Activated CD4-positive, alpha-beta T cell treated with anti-CD3 and anti-CD28 coated beads, Interleukin-2, Interleukin-4, amounts not matched to agents 100 ng/mL and 50 ng/mL, durations not matched to agents 16 hours and 8 hours (primary cell): ENCODE measurements at regions not wholly inside any gene's neighbourhood (a gene's known extent, or its start where the extent isn't known, plus 50 kb on each side); places are given as distances from the start of the nearest gene placed in this dataset.
"Not testable (repeated sequence)": the region's sequence is repeated elsewhere in the genome, so short reads cannot be mapped to it uniquely, and the experiment has no call there.

Source experiments
- DNase-seq: peaks from one replicate; pipeline ENCODE4 v3.0.0-alpha.2; 2020; ENCODE audit warnings: low spot score

- DNase-seq: no peak
Measured at GRCh38 chr5:74500110-74500917, 140.2 kb downstream of the ENC1 start.

GRCh38 chr5:74499256-74500050, 141.1 kb downstream of the ENC1 start:
- no peak for DNase-seq

- no peak for DNase-seq
Measured at GRCh38 chr5:74497706-74498105, 142.8 kb downstream of the ENC1 start.

- no peak for DNase-seq
Measured at GRCh38 chr5:74493411-74493810, 147.1 kb downstream of the ENC1 start.

DNA sequence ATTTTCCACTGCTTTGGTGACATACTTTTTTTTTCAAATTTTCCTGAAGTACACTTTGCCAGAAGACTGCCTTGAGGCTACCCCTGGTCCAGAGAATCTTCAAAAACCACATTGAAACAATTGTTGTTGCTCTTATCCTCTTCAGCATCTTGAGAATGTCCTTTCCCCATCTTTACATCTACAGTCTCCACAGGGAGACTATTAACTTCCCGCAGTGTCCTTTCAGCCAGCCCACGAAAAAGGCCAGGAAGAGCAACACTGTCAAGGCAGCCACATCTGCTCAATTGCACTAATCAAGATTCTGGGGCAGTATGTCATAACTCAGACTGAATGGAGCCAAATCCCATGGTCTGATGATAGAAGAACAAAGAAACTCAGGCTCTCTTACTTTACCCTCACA, 148.3 kb downstream of the ENC1 start:
- DNase-seq: no peak

DNA sequence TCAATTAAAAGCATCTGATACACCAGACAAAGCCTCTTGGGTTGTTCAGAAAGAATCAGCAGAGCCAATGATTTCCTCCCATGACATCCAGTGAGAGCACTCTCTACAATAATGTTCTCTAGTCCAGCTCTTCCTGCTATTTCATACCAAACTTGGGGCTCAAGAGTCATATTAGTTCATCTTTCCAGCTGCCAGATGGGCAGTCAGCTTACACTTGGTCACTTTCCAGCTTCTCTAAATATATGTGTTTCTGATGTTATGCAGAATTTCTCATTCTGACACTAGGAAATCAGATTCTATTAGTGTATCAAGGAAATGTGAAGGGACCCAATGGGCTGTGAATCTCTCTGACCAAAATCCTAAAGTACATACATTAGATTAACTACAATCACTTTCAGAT, 148.9 kb downstream of the ENC1 start:
- no peak for DNase-seq

DNA sequence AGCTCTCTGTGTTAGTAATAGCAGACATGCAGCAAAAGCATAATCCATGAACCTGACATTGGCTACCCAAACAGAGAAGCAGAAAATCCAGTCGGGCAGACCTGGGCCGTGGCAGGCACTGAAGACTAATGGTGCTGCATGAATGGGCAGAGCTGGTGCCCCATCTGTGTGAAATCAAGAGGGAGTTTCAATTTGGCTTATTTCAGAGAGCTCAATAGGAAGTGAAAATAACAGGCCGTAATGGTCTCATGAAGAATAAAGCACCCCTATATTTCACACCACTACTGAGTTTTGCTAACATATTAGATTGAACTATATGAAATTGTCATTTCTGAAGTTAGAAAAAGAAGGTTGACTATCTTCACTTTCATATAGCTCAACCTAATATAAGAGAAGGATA, 149.7 kb downstream of the ENC1 start:
- DNase-seq: no peak

DNA sequence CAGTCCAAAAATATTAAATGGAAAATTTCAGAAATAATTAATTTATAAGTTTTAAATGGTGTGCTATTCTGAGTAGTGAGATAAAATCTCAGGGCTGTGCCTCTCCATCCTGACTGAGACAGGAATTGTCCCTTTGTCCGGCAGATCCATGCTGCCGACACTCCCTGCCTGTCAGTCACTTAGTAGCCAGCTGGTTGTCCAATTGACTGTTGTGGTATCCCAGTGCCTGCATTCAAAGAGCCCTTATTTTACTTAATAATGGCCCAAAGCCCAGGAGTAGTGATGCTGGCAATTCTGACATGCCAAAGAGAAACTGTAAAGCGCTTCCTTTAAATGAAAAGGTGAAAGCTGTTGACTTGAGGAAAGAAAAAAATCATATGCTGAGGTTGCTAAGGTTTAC, 157.5 kb downstream of the ENC1 start:
- no peak for DNase-seq

GRCh38 chr5:74482523-74482922, 158.0 kb downstream of the ENC1 start:
- no peak for DNase-seq

GRCh38 chr5:74481357-74481756, 159.2 kb downstream of the ENC1 start:
- not testable (repeated sequence) for DNase-seq

GRCh38 chr5:74480201-74480600, 160.3 kb downstream of the ENC1 start:
- no peak for DNase-seq

DNA sequence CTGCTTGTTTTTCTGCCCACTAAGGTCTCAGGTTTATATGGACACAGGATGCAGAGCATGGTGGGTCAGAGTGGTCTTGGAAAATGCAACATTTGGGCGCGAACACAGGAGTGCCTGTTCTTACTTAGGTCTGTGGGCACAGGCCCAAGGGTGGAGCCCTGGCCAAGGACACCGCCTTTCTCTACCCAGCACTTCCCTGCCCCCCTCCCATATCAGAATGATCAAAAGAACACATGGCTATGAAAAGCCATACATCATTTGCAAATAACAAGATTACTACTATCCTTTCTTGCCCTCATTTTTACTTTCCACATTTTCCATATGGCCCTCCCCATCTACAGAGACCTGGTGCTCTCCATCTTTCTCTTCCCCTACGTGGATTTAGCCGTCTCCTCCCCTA, 162.2 kb downstream of the ENC1 start:
- no peak for DNase-seq

GRCh38 chr5:74477761-74478160, 162.8 kb downstream of the ENC1 start:
- no peak for DNase-seq

- no peak for DNase-seq
Measured at GRCh38 chr5:74476819-74477453, 163.6 kb downstream of the ENC1 start.

DNA sequence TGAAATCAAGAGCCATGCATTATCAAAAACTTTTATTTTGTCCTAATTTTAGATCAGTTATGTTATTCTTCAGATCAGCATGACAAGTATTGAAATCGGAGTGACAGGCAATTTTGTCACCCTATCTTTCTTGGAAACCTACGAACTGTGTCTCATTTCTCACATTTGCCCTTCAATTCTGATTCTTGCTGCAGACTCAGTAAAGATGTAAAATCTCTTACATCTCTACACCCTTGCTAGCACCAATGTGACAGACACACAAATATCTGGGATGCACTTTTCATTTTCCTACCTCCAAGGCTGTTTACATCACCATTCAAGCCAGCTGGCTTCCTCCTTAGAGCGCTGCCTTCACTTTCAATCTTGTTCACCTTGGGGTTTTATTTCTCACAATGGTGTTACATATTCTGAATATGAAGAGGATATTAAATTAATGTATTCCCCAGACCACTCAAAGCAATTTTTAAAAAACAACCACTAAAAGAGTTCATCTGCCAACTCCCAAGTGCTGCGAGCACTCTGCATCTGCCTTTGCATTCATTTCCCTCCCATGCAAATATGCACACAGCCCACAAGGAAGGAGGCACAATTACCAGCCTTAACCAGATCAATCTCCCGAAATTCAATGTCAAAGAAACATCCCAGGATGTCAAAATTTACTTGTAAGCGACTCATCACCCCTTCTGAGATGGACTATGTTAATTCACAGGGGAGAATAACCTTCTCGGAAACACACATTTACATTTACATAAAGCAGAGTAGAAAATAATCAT, 164.3 kb downstream of the ENC1 start:
- DNase-seq: no peak

DNA sequence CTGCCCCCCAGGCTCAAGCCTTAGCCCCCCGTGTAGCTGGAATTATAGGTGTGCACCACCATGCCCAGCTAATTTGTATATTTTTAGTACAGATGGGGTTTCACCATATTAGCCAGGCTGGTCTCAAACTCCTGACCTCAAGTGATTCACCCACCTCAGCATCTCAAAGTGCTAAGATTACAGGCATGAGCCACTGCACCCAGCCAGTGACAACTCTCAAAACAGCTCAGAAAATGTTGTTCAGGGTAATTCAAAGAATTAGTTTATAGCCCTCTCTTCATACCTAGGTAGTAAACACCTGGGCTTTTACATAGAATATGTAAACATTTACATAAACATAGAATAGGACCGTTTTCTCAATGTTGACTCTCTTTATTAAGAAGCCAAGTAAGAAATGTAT, 168.7 kb downstream of the ENC1 start:
- no peak for DNase-seq

GRCh38 chr5:74469234-74469994, 171.1 kb downstream of the ENC1 start:
- DNase-seq: no peak

- DNase-seq: no peak
Measured at GRCh38 chr5:74468421-74468820, 172.1 kb downstream of the ENC1 start.

GRCh38 chr5:74465724-74466123, 174.8 kb downstream of the ENC1 start:
- DNase-seq: no peak

DNA sequence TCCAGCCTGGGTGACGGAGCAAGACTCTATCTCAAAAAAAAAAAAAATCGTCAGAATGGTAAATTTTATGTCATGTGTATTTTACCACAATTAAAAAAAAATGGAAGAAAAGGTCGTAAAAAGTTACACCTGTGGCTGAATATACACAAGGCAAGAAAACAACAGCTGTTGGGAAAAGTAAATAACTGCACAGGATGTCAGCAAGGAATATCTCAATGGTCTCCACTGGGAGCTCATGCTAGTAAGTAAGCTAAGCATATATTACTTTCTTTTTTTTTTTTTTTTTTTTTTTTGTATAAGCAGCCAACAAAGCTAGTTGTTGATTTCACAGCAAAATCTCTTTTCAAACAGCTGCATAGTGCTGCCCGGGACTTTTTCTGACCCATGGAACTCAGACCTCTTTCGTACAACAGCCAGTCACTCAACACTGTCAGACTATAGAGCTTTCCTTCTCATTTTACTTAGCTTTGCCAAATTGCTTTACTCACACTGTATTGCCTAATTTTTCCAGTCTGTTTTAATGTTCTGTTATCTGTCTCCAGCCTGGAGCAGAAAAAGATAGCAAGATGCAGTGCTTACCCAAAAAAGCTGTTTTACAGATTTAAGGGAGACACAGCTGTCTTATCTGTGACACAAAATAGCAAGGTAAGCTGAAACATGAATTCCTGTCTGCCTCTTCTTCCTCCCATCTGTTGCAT, 175.9 kb downstream of the ENC1 start:
- DNase-seq: no peak

DNA sequence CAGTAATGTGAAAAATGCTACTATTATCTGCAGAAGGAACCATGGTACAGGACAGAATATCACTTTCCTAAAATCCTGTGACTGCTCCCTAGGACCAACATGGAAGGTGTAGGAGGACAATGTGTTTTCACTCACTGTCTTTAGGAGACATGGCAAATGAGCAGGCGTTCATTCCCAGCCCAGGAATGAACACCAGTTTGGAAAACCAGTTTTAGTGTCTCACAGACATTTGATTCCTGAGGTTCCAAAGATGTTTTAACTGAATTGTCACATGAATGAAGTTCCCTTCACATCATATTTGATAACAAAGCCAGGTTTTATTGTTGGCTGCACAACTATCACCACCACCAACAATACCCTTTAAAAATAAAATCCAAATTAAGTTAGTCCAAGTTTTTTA, 178.2 kb downstream of the ENC1 start:
- DNase-seq: no peak
